Ovary (tissue), 7 donors: ENCODE measurements at regions not wholly inside any gene's neighbourhood (a gene's known extent, or its start where the extent isn't known, plus 50 kb on each side); places are given as distances from the start of the nearest gene placed in this dataset.

Experiments used
- DNase-seq, 5 donors: peaks; one replicate each; pipeline ENCODE4 v3.0.0-alpha.2; 2019 to 2020
- H3K27ac ChIP-seq, 2 donors: fragments of 200-600 bp; one replicate each; pipeline versions ENCODE4 v1.5.1 to v1.8.0; 2019 to 2022
- H3K27me3 ChIP-seq: fragments of 200-600 bp; one replicate; pipeline ENCODE4 v1.8.0; 2022
- H3K36me3 ChIP-seq: fragments of 200-600 bp; sonication (generic); one replicate; pipeline ENCODE4 v1.5.1; 2019
- H3K4me1 ChIP-seq: one replicate; pipeline ENCODE4 v1.8.1; 2013; ENCODE audit warnings: mild to moderate bottlenecking, moderate library complexity; ENCODE audit not compliant: insufficient read depth
- H3K4me3 ChIP-seq: fragments of 200-600 bp; sonication (generic); one replicate; pipeline ENCODE4 v1.5.1; 2017
- H3K9me3 ChIP-seq, 2 donors: fragments of 200-600 bp in 1 of 2; sonication (generic) in 1 of 2; one replicate each; pipeline versions ENCODE4 v1.5.1 to v1.8.1; 2013 to 2019; ENCODE audit warnings: mild to moderate bottlenecking in 1 of 2, moderate library complexity in 1 of 2
- CTCF ChIP-seq, 3 donors: fragments of 450-650 bp in 2 of 3; fragments of 200-600 bp in 1 of 3; IDR thresholded peaks; one replicate each; pipeline versions ENCODE4 v1.5.1 to v1.8.0; 2016 to 2022; ENCODE audit warnings: antibody characterized with exemption in 3 of 3, mild to moderate bottlenecking in 1 of 3
- EP300 ChIP-seq: sonication (generic); formaldehyde crosslinking; IDR thresholded peaks from one replicate; pipeline ENCODE4 v1.6.1; 2017; ENCODE audit warnings: antibody characterized with exemption
- POLR2A ChIP-seq: fragments of 450-650 bp; IDR thresholded peaks from one replicate; pipeline ENCODE4 v1.6.1; 2017; ENCODE audit warnings: antibody characterized with exemption, mild to moderate bottlenecking, moderate library complexity
- WGBS, 3 donors: extraction: QIAGEN DNeasy Blood & Tissue Kit in 1 of 3; methylation state at CpG; one replicate each; pipeline versions ENCODE4 v1.1.5 to v1.1.7; 2013 to 2017; 5-methylcytosine and 5-hydroxymethylcytosine counted together
- intact Hi-C, 4 donors: fragments of 100-400 bp; cut with DNase I; formaldehyde crosslinking; loops; one replicate each; pipeline versions ENCODE4 v1.11.0 to v1.15.1; 2022 to 2023
- donor health status: DM: no; HTN: no; CAD: no; lungs with moderate emphysema.
- donor health status: DM: no; HTN: no; CAD: no.
- donor health status: Bipolar disorder and iron deficiency.
- donor health status: DM: no; HTN: no; CAD: no.
- donor health status: DM: yes; HTN: yes; CAD: no.

- 89 to 94% (median 90%) methylated on average over 1 of the region's 1 CpG for WGBS, 3 donors
- no peak for TF ChIP-seq CTCF (IDR thresholded peaks at IDR 0.05)
- TF ChIP-seq EP300: no peak
- no peak for TF ChIP-seq POLR2A
- DNase-seq: no peak
- Histone ChIP-seq H3K27ac (no peak overlapping the region), H3K36me3 (no peaks in the 10 kb centered on the region), H3K4me3 (no peak overlapping the region), H3K9me3 (no peaks in the 10 kb centered on the region), H3K4me1 (no peaks in the 10 kb centered on the region), H3K27me3 (no peaks in the 10 kb centered on the region)
- intact Hi-C loops: no loop called here
Measured at GRCh38 chr4:136855886-136856285, 676.4 kb downstream of the PCDH18 start.

- WGBS, 3 donors: 63 to 73% (median 66%) methylated on average over 2 of the region's 2 CpGs
- intact Hi-C loops: no loop called here
- DNase-seq: no peak
- Histone ChIP-seq H3K9me3 (no peaks in the 10 kb centered on the region), H3K36me3 (no peaks in the 10 kb centered on the region), H3K27me3 (no peaks in the 10 kb centered on the region), H3K4me1 (no peaks in the 10 kb centered on the region), H3K27ac (no peak overlapping the region), H3K4me3 (no peak overlapping the region)
- TF ChIP-seq POLR2A: no peak
- TF ChIP-seq EP300: no peak
- TF ChIP-seq CTCF (IDR thresholded peaks at IDR 0.05): no peak
Measured at GRCh38 chr4:136850446-136850845, 681.8 kb downstream of the PCDH18 start.

GRCh38 chr4:136847881-136848621, 684.2 kb downstream of the PCDH18 start:
- no peaks in the 10 kb centered on the region for H3K9me3 ChIP-seq
- H3K4me3 ChIP-seq: no peak overlapping the region
- H3K27me3 ChIP-seq: no peaks in the 10 kb centered on the region
- no peak for TF ChIP-seq POLR2A
- no peak for TF ChIP-seq CTCF (IDR thresholded peaks at IDR 0.05)
- TF ChIP-seq EP300: no peak
- DNase-seq: no peak
- no peaks in the 10 kb centered on the region for H3K36me3 ChIP-seq
- no peak overlapping the region for H3K27ac ChIP-seq
- intact Hi-C loops: no loop called here
- no peaks in the 10 kb centered on the region for H3K4me1 ChIP-seq
- WGBS, 3 donors: 93 to 98% (median 96%) methylated on average over 6 of the region's 6 CpGs

- Histone ChIP-seq H3K36me3 (no peaks in the 10 kb centered on the region), H3K9me3 (no peaks in the 10 kb centered on the region), H3K4me1 (no peaks in the 10 kb centered on the region), H3K27ac (no peak overlapping the region), H3K27me3 (no peaks in the 10 kb centered on the region), H3K4me3 (no peak overlapping the region)
- WGBS, 3 donors: 54 to 76% (median 75%) methylated on average over 2 of the region's 2 CpGs
- TF ChIP-seq POLR2A (no peak), CTCF (IDR thresholded peaks at IDR 0.05) (no peak), EP300 (no peak)
- no peak for DNase-seq
- intact Hi-C loops: no loop called here
Measured at GRCh38 chr4:136841526-136841925, 690.8 kb downstream of the PCDH18 start.
